ENCODE measurements at regions not wholly inside any gene's neighbourhood (a gene's known extent, or its start where the extent isn't known, plus 50 kb on each side); places are given as distances from the start of the nearest gene placed in this dataset.
"Not testable (repeated sequence)": the region's sequence is repeated elsewhere in the genome, so short reads cannot be mapped to it uniquely, and the experiment has no call there.

DNA sequence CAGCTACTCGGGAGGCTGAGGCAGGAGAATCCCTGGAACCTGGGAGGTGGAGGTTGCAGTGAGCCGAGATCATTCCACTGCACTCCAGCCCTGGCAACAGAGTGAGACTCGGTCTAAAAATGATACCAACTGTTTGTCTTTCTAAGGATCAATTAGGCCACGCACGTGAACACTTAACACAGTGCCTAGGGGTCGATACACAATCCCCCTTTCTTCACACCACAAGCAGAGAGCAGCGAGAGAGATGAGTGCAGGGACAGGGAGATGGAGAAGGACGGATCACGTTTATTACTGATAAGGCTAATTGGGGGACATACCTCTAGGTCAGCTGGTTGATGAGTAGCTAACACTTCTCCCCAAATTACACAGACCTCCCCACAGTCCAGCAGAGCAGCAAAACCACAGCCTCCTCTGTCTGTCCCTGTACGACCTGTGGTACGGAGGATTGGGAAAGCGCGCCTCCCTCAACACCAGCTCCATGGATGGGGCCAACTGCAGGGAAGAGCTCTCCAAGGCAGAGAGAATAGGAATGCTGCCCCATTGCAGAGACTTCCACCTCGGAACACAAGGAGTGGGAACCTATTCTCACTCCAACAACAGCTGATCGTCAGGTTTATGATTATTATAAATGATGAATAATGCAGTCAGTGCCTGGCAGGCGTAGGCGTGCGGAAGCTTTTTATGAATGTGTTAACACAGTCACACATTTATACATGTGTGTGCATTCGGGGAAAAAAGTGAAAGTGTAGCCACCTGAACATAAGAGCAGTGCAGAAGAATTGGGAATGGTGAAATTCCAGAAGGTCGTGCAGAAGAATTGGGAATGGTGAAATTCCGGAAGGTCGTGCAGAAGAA is 155.1 kb downstream of the C16orf95 start:
- TF ChIP-seq CTCF (conservative IDR thresholded peaks at IDR 0.05; ENCODE audit: low read depth, low read length) = no peak
- H3K4me3 ChIP-seq (ENCODE audit: low read length) = no peak overlapping the region
- DNase-seq (ENCODE audit: low read depth) = no peak

DNA sequence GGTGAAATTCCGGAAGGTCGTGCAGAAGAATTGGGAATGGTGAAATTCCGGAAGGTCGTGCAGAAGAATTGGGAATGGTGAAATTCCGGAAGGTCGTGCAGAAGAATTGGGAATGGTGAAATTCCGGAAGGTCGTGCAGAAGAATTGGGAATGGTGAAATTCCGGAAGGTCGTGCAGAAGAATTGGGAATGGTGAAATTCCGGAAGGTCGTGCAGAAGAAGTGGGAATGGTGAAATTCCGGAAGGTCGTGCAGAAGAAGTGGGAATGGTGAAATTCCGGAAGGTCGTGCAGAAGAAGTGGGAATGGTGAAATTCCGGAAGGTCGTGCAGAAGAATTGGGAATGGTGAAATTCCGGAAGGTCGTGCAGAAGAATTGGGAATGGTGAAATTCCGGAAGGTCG is 154.4 kb downstream of the C16orf95 start:
- DNase-seq (ENCODE audit: low read depth); H3K4me3 ChIP-seq (ENCODE audit: low read length): not testable (repeated sequence)

GRCh38 chr16:87163637-87164036 is 153.6 kb downstream of the C16orf95 start:
- DNase-seq (ENCODE audit: low read depth) = no peak

GRCh38 chr16:87165151-87165550 is 152.0 kb downstream of the C16orf95 start:
- TF ChIP-seq CTCF (conservative IDR thresholded peaks at IDR 0.05; ENCODE audit: low read depth, low read length) = no peak
- no peak for DNase-seq (ENCODE audit: low read depth)
- H3K4me3 ChIP-seq (ENCODE audit: low read length) = no peak overlapping the region

More at GRCh38 chr16:87163637-87164036, 153.6 kb downstream of the C16orf95 start:
- no peak for TF ChIP-seq CTCF (conservative IDR thresholded peaks at IDR 0.05; ENCODE audit: low read depth, low read length)
- no peak overlapping the region for H3K4me3 ChIP-seq (ENCODE audit: low read length)

DNA sequence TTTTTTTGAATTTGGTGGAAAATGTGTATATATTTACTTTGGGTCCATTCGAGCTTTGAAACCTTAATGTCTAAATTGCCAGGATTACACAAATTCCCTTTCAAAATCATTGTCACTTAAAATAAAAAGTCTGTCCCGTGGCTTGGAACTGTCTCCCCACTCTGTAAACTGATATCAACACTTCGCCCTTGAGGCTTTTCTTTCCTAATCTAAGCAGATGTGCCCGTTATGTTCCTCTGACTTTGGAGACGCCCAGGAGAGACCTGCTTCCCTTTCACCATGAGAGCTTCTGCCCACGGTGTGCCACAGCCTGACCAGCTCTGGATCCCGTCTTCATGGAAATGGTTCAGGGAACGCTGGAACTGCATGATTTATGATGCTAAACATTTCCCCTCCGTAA is 151.3 kb downstream of the C16orf95 start:
- TF ChIP-seq CTCF (conservative IDR thresholded peaks at IDR 0.05; ENCODE audit: low read depth, low read length) = no peak
- H3K4me3 ChIP-seq (ENCODE audit: low read length) = no peak overlapping the region
- DNase-seq (ENCODE audit: low read depth) = no peak

- DNase-seq (ENCODE audit: low read depth) = no peak
These were observed 150.9 kb downstream of the C16orf95 start for GRCh38 chr16:87166321-87166720.

GRCh38 chr16:87166934-87167333 is 150.3 kb downstream of the C16orf95 start:
- no peak for TF ChIP-seq CTCF (conservative IDR thresholded peaks at IDR 0.05; ENCODE audit: low read depth, low read length)
- no peak for DNase-seq (ENCODE audit: low read depth)
- H3K4me3 ChIP-seq (ENCODE audit: low read length) = no peak overlapping the region

More at GRCh38 chr16:87166321-87166720, 150.9 kb downstream of the C16orf95 start:
- no peak overlapping the region for H3K4me3 ChIP-seq (ENCODE audit: low read length)
- no peak for TF ChIP-seq CTCF (conservative IDR thresholded peaks at IDR 0.05; ENCODE audit: low read depth, low read length)
